ENCODE measurements at regions not wholly inside any gene's neighbourhood (a gene's known extent, or its start where the extent isn't known, plus 50 kb on each side); places are given as distances from the start of the nearest gene placed in this dataset.

GRCh38 chr3:163438760-163439159, 1639.5 kb downstream of the SI start:
- H2BK15ac ChIP-seq (ENCODE audit: low read depth, poor library complexity, severe bottlenecking): no peak overlapping the region
- H3K27ac ChIP-seq (ENCODE audit: low read length, poor library complexity, severe bottlenecking): no peak overlapping the region

GRCh38 chr3:163422671-163423070, 1655.6 kb downstream of the SI start:
- Histone ChIP-seq H3K4ac (ENCODE audit: low read depth in 1 of 2, low read length in 2 of 2) (no peak overlapping the region), H2BK5ac (ENCODE audit: low read depth, low read length, poor library complexity, severe bottlenecking) (no peak overlapping the region)

More at GRCh38 chr3:163438760-163439159, 1639.5 kb downstream of the SI start:
- H3K27me3 ChIP-seq (ENCODE audit: control insufficient read depth in 1 of 2, insufficient read depth in 1 of 2, low read length in 2 of 2): no peaks in the 10 kb centered on the region
- no peak overlapping the region for H4K91ac ChIP-seq (ENCODE audit: low read length)
- no peak overlapping the region for H4K8ac ChIP-seq (ENCODE audit: low read length)
- H2AFZ ChIP-seq (ENCODE audit: low read depth, low read length): no peak overlapping the region
- no peak overlapping the region for H3K9ac ChIP-seq (ENCODE audit: low read length)
- H2BK12ac ChIP-seq (ENCODE audit: low read length in 2 of 2): no peak overlapping the region
- H3K36me3 ChIP-seq (ENCODE audit: control insufficient read depth in 1 of 2, insufficient read depth in 2 of 2, low read depth in 1 of 2, low read length in 2 of 2): no peaks in the 10 kb centered on the region
- no peak for DNase-seq
- no peak overlapping the region for H3K14ac ChIP-seq (ENCODE audit: low read length in 2 of 2)
- no peak overlapping the region for H2BK5ac ChIP-seq (ENCODE audit: low read depth, low read length, poor library complexity, severe bottlenecking)
- H3K79me1 ChIP-seq (replicated peaks; ENCODE audit: low read length, poor library complexity, severe bottlenecking): no peaks in the 10 kb centered on the region
- H3K23ac ChIP-seq (ENCODE audit: low read length in 2 of 2): no peak overlapping the region
- H3K4ac ChIP-seq (ENCODE audit: low read depth in 1 of 2, low read length in 2 of 2): no peak overlapping the region
- H2AK5ac ChIP-seq (ENCODE audit: low read length, severe bottlenecking): no peak overlapping the region
- H3K18ac ChIP-seq (ENCODE audit: low read depth in 1 of 2, low read length in 2 of 2): no peak overlapping the region
- WGBS: no CpG with 5 or more reads among the region's 2 CpGs
- H3K9me3 ChIP-seq (ENCODE audit: control insufficient read depth, low read length): peaks cover 11% of the 10 kb centered on the region
- H3K4me2 ChIP-seq (ENCODE audit: low read length, poor library complexity, severe bottlenecking): no peak overlapping the region
- H2BK120ac ChIP-seq (ENCODE audit: low read depth, low read length): no peak overlapping the region
- no peaks in the 10 kb centered on the region for H3K4me1 ChIP-seq (ENCODE audit: control insufficient read depth, insufficient read depth, low read depth, low read length)
- no peak overlapping the region for H3K4me3 ChIP-seq (ENCODE audit: insufficient read depth in 1 of 2, low read depth in 1 of 2, low read length in 2 of 2)

GRCh38 chr3:163391407-163392181, 1686.7 kb downstream of the SI start:
- no peak for DNase-seq

More at GRCh38 chr3:163422671-163423070, 1655.6 kb downstream of the SI start:
- no peak overlapping the region for H4K91ac ChIP-seq (ENCODE audit: low read length)
- no peaks in the 10 kb centered on the region for H3K4me1 ChIP-seq (ENCODE audit: control insufficient read depth, insufficient read depth, low read depth, low read length)
- H3K23ac ChIP-seq (ENCODE audit: low read length in 2 of 2): no peak overlapping the region
- no peak overlapping the region for H3K4me2 ChIP-seq (ENCODE audit: low read length, poor library complexity, severe bottlenecking)
- H3K14ac ChIP-seq (ENCODE audit: low read length in 2 of 2): no peak overlapping the region
- no peak overlapping the region for H2AFZ ChIP-seq (ENCODE audit: low read depth, low read length)
- no peaks in the 10 kb centered on the region for H3K27me3 ChIP-seq (ENCODE audit: control insufficient read depth in 1 of 2, insufficient read depth in 1 of 2, low read length in 2 of 2)
- peaks cover 2% of the 10 kb centered on the region for H3K9me3 ChIP-seq (ENCODE audit: control insufficient read depth, low read length)
- H2BK12ac ChIP-seq (ENCODE audit: low read length in 2 of 2): no peak overlapping the region
- no peak overlapping the region for H3K9ac ChIP-seq (ENCODE audit: low read length)
- H2BK15ac ChIP-seq (ENCODE audit: low read depth, poor library complexity, severe bottlenecking): no peak overlapping the region
- WGBS: 98% methylated on average over 3 of the region's 3 CpGs
- H3K4me3 ChIP-seq (ENCODE audit: insufficient read depth in 1 of 2, low read depth in 1 of 2, low read length in 2 of 2): no peak overlapping the region
- H2AK5ac ChIP-seq (ENCODE audit: low read length, severe bottlenecking): no peak overlapping the region
- no peaks in the 10 kb centered on the region for H3K79me1 ChIP-seq (replicated peaks; ENCODE audit: low read length, poor library complexity, severe bottlenecking)
- no peak for DNase-seq
- no peak overlapping the region for H3K18ac ChIP-seq (ENCODE audit: low read depth in 1 of 2, low read length in 2 of 2)
- H3K36me3 ChIP-seq (ENCODE audit: control insufficient read depth in 1 of 2, insufficient read depth in 2 of 2, low read depth in 1 of 2, low read length in 2 of 2): no peaks in the 10 kb centered on the region
- no peak overlapping the region for H3K27ac ChIP-seq (ENCODE audit: low read length, poor library complexity, severe bottlenecking)
- no peak overlapping the region for H2BK120ac ChIP-seq (ENCODE audit: low read depth, low read length)
- H4K8ac ChIP-seq (ENCODE audit: low read length): no peak overlapping the region

GRCh38 chr3:163384383-163384782, 1693.9 kb downstream of the SI start:
- Histone ChIP-seq H2AFZ (ENCODE audit: low read depth, low read length) (no peak overlapping the region), H3K23ac (ENCODE audit: low read length in 2 of 2) (no peak overlapping the region)
- no peak for DNase-seq

More at GRCh38 chr3:163391407-163392181, 1686.7 kb downstream of the SI start:
- no peak overlapping the region for H2AFZ ChIP-seq (ENCODE audit: low read depth, low read length)
- no peak overlapping the region for H2BK5ac ChIP-seq (ENCODE audit: low read depth, low read length, poor library complexity, severe bottlenecking)
- H3K9ac ChIP-seq (ENCODE audit: low read length): no peak overlapping the region
- 96% methylated on average over 3 of the region's 3 CpGs for WGBS
- no peak overlapping the region for H3K18ac ChIP-seq (ENCODE audit: low read depth in 1 of 2, low read length in 2 of 2)
- no peak overlapping the region for H2BK12ac ChIP-seq (ENCODE audit: low read length in 2 of 2)
- H3K14ac ChIP-seq (ENCODE audit: low read length in 2 of 2): no peak overlapping the region
- H3K4me3 ChIP-seq (ENCODE audit: insufficient read depth in 1 of 2, low read depth in 1 of 2, low read length in 2 of 2): no peak overlapping the region
- no peak overlapping the region for H3K23ac ChIP-seq (ENCODE audit: low read length in 2 of 2)
- H3K27ac ChIP-seq (ENCODE audit: low read length, poor library complexity, severe bottlenecking): no peak overlapping the region
- H2BK15ac ChIP-seq (ENCODE audit: low read depth, poor library complexity, severe bottlenecking): no peak overlapping the region
- no peak overlapping the region for H3K4me2 ChIP-seq (ENCODE audit: low read length, poor library complexity, severe bottlenecking)
- H3K27me3 ChIP-seq (ENCODE audit: control insufficient read depth in 1 of 2, insufficient read depth in 1 of 2, low read length in 2 of 2): no peaks in the 10 kb centered on the region
- H4K8ac ChIP-seq (ENCODE audit: low read length): no peak overlapping the region
- no peak overlapping the region for H4K91ac ChIP-seq (ENCODE audit: low read length)
- H3K79me1 ChIP-seq (replicated peaks; ENCODE audit: low read length, poor library complexity, severe bottlenecking): no peaks in the 10 kb centered on the region
- H2AK5ac ChIP-seq (ENCODE audit: low read length, severe bottlenecking): no peak overlapping the region
- peaks cover 1% of the 10 kb centered on the region for H3K4me1 ChIP-seq (ENCODE audit: control insufficient read depth, insufficient read depth, low read depth, low read length)
- H3K4ac ChIP-seq (ENCODE audit: low read depth in 1 of 2, low read length in 2 of 2): no peak overlapping the region
- H3K36me3 ChIP-seq (ENCODE audit: control insufficient read depth in 1 of 2, insufficient read depth in 2 of 2, low read depth in 1 of 2, low read length in 2 of 2): no peaks in the 10 kb centered on the region
- H2BK120ac ChIP-seq (ENCODE audit: low read depth, low read length): no peak overlapping the region
- H3K9me3 ChIP-seq (ENCODE audit: control insufficient read depth, low read length): peaks cover 26% of the 10 kb centered on the region

More at GRCh38 chr3:163384383-163384782, 1693.9 kb downstream of the SI start:
- Histone ChIP-seq H3K18ac (ENCODE audit: low read depth in 1 of 2, low read length in 2 of 2) (no peak overlapping the region), H4K91ac (ENCODE audit: low read length) (no peak overlapping the region), H3K4me2 (ENCODE audit: low read length, poor library complexity, severe bottlenecking) (no peak overlapping the region), H2BK12ac (ENCODE audit: low read length in 2 of 2) (no peak overlapping the region), H2AK5ac (ENCODE audit: low read length, severe bottlenecking) (no peak overlapping the region), H3K4me1 (ENCODE audit: control insufficient read depth, insufficient read depth, low read depth, low read length) (no peaks in the 10 kb centered on the region), H2BK15ac (ENCODE audit: low read depth, poor library complexity, severe bottlenecking) (no peak overlapping the region), H3K4ac (ENCODE audit: low read depth in 1 of 2, low read length in 2 of 2) (no peak overlapping the region), H4K8ac (ENCODE audit: low read length) (no peak overlapping the region), H3K4me3 (ENCODE audit: insufficient read depth in 1 of 2, low read depth in 1 of 2, low read length in 2 of 2) (no peak overlapping the region), H2BK5ac (ENCODE audit: low read depth, low read length, poor library complexity, severe bottlenecking) (no peak overlapping the region), H3K79me1 (replicated peaks; ENCODE audit: low read length, poor library complexity, severe bottlenecking) (no peaks in the 10 kb centered on the region), H3K14ac (ENCODE audit: low read length in 2 of 2) (no peak overlapping the region), H3K36me3 (ENCODE audit: control insufficient read depth in 1 of 2, insufficient read depth in 2 of 2, low read depth in 1 of 2, low read length in 2 of 2) (no peaks in the 10 kb centered on the region), H2BK120ac (ENCODE audit: low read depth, low read length) (no peak overlapping the region), H3K9me3 (ENCODE audit: control insufficient read depth, low read length) (no peaks in the 10 kb centered on the region), H3K27me3 (ENCODE audit: control insufficient read depth in 1 of 2, insufficient read depth in 1 of 2, low read length in 2 of 2) (no peaks in the 10 kb centered on the region), H3K9ac (ENCODE audit: low read length) (no peak overlapping the region), H3K27ac (ENCODE audit: low read length, poor library complexity, severe bottlenecking) (no peak overlapping the region)
- WGBS: no CpG with 5 or more reads among the region's 1 CpG

Measured in mesenchymal stem cell (in vitro differentiated cells and primary cell).